GM21526 (cell line): ENCODE measurements at regions not wholly inside any gene's neighbourhood (a gene's known extent, or its start where the extent isn't known, plus 50 kb on each side); places are given as distances from the start of the nearest gene placed in this dataset.
"Not testable (repeated sequence)": the region's sequence is repeated elsewhere in the genome, so short reads cannot be mapped to it uniquely, and the experiment has no call there.

Source experiments
- ATAC-seq: cut with Tn5 transposase; IDR thresholded peaks from one replicate; pipeline ENCODE4 v1.9.1; 2021; ENCODE audit warnings: moderate library complexity; ENCODE audit not compliant: unreplicated experiment, low FRiP score

DNA sequence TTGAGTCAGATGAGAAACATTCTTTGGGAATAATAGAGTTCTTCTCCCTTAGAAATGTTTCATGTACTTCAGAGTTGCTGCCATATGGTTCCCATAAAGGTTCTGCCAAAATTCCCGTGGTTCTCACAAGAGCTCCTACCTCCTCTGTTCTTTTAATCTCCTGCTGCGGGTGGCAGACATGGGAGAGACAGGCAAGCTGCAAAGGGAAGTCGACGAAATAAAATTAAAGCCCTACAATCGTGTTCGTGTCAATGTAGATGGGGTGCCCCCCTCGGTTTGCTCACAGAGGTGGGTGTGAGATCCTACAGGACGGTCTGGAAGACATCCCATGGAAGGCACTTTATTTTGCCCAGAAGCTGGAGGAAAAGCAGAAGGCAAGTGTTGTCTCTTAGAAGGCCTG, 276.0 kb downstream of the RWDD3 start:
- ATAC-seq, result no peak

DNA sequence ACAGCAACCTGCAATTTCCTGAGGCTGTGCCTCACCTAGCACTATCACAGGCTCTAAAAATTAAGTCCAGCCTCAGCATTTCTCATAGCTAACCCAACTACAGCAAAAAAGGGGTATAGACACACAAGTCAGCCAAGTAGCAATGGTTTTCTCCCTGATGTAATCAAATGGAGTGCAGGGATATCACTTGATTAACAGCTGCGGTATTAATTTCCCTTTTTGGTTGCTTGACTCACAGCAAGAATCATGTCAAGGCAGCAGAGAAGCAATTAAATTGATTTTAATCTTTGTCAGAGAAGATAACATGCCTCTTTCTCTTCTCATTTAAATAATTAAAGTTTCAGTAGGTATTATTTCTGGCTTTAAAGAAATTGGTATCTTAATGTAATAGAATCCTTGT, 278.9 kb downstream of the RWDD3 start:
- ATAC-seq, result no peak

DNA sequence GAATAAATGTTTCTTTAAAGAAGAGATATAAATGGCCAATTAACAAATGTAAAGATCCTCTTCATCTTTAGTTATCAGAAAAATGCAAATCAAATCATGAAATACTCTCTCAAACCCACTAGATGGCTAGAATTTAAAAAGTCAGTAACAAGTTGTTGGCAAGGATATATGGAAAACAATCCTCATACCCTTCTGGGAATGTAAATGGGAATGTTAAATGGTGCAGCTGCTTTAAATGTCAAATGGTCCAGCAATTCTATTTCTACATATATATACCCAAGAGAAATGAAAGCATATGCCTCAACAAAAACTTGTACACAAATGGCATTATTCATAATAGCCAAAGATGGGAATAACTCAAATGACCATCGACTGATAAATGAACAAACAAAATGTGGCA, 283.5 kb downstream of the RWDD3 start:
- no peak for ATAC-seq

DNA sequence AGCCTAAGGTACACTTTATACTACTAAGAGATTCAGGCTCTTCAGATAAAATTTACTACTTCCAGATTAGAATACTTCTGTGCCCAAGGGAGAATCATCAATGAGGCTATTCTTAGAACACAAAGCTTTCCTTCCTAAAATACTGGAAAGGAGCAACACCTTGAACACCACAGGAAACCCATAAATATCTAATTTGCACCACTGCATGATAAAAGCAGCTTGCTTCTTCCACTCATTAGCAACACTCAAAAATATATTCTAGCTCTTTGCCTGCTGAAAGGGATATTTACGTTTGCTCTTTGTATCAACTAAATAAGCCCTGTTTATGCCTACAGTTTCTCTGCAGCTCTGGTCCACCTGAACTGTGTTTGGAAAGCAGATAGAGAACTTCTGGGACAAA, 284.3 kb downstream of the RWDD3 start:
- no peak for ATAC-seq

DNA sequence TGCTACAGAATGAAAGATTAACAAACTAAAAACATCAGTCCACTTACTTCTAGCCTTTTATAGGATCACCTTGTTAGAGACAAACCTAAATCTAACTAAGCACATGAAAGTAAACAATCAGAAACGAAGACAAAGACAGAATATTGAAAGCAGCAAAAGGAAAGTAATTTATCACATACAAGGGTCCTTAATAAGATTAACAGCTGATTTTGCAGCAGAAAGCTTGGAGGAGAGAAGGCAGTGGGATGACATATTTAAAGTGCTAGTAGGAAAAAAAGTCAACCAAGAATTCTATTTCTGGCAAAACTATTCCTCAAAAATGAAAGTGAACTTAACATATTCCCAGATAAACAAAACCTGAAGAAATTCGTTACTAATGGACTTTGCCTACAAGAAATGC, 286.4 kb downstream of the RWDD3 start:
- no peak for ATAC-seq

DNA sequence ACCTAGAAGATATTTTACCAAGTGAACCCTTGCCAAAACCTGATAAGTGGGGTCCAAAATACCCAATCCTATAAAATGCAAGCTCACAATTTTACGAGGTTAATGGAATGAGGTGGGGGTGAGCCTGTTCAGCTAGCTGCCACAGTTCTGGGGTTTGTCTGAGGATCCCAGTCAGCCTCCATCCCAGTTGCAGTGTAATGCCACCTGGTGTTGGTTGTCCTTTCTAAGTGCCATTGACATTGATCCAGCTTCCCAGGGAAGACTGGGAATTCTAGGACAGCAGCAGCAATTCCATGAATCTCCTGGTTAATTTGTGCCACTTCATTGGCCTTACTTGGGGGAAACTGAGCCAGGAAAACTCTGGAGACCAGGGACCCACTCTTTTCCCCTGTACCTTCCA, 298.3 kb downstream of the RWDD3 start:
- no peak for ATAC-seq

DNA sequence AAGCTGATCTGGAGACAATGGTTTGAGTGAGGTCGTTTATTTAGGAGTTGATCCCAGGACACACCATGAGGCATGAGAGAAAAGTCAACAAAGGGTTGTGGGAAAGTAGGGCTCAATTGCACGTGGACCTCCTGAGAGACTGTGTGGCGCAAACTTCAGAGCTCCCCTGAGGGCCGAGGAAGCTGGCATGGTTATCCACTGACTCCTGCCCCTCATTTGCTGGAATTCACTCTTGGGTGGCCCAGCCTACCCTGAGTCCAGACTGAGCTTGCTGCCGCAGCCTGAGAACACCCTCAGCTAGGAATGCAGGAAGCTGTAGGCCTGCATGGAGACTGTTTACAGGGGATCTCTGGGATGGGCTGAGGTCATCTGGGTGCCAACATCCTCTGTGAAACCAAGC, 301.0 kb downstream of the RWDD3 start:
- ATAC-seq, result no peak

DNA sequence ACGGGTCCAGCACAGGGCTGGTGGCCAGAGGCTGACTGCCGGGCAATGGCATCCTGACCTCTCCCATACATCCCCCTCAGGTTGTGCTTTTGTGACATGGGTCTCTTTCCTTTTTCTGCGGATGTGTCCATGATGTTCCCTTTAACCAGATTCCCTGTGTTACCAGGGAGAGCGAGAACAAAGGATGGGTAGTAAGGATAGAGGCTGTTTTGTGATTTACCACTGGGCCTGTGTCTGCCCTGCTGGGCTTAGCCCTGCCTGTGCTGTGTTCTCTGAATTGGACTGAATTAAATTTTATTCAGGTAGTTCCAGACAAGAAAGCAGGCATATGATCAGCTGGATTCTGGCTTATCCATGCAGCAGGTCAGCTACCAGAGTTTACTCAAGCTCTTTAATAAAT, 301.6 kb downstream of the RWDD3 start:
- no peak for ATAC-seq

DNA sequence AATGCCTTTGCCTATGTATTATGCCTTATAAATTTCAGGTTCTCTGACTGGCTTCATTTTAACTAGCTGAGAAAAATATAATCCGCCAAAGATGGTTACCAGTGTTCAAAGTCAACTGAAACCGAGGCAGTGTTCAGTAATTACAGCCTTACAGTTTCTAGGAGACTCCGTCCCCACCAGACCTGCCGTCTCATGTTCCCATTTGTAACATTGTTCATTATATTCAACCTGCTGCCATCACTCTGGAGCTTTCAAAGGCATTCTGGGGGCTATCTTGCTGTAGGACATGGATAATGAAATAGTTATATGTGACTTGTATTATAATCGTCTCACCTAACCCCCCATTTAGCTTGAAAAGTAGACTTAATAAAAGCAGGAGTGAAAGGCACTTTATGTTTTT, 302.5 kb downstream of the RWDD3 start:
- ATAC-seq, result no peak

DNA sequence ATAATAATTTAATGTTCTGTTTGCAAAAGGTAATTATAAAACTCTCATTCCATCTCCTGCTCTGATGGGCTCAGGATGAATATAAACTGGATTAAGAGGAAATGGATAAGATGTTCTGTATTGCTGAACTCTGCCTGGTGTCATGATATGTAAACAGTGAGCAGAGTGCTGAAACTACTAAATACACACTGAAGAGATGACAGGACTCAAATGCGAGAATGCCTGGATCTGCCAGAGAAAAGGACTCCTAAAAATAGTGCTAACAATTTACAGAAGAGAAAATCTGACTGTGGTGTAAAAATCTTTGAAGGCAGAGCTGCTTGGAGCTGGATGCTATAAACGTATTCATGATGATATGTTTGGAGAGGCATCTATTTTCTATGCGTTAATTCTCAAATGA, 303.2 kb downstream of the RWDD3 start:
- no peak for ATAC-seq

DNA sequence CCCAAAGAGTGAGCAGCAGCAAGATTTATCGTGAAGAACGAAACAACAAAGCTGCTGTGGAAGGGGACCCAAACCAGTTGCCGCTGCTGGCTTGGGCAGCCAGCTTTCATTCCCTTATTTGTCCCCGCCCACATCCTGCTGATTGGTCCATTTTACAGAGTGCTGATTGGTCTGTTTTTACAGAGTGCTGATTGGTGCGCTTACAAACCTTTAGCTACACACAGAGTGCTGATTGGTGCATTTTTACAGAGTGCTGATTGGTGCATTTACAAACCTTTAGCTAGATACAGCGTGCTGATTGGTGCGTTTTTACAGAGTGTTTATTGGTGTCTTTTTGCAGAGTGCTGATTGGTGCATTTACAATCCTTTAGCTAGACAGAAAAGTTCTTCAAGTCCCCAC, 304.2 kb downstream of the RWDD3 start:
- ATAC-seq, result not testable (repeated sequence)

DNA sequence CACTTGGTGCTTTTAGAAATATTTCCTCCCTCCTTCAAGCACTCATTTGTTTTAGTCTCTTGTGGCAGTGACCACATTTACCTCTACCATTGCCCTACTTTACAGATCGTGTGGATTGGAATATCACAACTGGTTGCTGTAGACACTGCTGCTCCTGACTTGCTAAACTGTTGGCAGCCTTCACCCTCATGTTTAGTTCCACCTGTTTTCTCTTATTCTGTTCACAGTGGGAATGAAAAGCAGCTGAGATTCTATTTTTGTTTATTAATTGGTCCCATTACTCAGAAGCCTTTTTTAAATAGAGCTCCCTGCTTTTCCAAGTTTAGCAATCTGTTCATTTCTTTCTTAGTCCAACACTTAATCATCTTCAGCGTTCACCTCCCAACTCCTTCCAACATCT, 308.9 kb downstream of the RWDD3 start:
- no peak for ATAC-seq

DNA sequence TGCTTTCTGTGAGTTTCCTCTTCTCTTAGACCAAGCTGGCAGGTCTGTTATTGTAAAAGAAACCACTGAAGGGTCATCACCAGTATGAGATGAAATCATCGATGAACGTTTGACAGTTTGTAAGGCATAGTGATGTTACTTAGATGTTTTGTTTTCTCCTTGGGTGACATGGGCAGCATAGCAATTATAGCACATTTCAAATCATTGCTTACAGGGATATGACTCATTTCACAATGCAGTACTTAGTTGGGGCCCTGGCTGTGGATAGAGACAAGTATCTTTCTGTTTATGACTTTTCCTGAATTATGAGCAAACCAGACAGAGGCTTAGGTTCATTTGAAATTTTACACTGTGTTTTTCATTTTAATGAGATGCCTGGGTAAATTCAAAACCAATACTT, 313.0 kb downstream of the RWDD3 start:
- ATAC-seq, result no peak

DNA sequence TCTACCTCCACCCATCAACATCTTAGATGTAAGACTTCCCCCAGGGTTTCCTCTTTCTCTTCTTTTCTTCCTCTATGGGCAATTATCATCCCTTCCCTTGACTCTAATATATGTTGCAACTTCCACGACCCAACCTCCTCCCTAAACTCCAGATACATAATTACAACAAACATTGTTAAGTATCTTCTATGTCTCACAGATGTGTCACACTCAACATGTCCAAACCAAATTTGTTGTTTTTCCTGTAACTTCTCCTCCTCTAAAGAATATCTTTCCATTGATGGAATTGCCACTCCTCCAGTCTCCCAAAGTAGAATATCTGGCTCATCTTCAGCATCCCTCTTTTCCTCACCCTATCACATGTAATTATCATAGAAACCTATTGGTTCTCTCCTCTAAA, 314.2 kb downstream of the RWDD3 start:
- ATAC-seq, result no peak

DNA sequence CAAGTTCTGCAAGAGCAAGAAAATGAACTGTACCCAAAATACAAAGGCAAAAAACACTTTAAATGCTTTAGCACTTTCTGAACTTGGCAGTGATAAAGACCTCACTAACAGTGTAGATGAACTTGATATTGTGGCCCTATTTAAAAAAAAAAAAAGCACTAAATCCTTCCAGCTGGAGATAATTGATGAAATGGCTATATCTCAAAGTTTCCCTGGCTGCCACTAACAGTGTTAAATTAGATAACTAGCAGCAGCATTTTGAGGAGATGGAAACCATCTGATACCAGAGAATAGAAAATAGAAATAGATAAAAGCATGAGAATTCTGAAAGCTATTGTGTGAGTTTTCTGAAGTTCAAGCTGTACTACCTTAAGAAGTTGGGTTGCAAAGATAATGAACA, 317.2 kb downstream of the RWDD3 start:
- ATAC-seq, result no peak

DNA sequence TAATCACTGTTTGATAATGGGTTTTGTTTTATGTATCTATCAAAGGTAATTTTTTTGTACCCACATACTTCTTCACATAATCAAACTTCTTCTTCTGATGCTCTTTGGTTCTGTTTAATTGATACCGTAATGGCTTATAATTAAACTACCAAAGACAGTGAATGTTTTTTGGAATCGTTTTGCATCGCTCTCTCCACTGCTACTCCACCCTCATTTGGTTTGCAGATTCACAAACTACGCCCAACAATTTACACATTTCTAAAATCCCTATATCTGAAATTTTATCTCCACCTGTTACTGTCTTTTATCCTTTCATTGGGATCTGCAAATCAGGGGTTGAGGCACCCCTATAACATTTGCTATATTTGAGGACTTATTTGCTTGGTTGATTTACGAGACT, 319.6 kb downstream of the RWDD3 start:
- no peak for ATAC-seq

DNA sequence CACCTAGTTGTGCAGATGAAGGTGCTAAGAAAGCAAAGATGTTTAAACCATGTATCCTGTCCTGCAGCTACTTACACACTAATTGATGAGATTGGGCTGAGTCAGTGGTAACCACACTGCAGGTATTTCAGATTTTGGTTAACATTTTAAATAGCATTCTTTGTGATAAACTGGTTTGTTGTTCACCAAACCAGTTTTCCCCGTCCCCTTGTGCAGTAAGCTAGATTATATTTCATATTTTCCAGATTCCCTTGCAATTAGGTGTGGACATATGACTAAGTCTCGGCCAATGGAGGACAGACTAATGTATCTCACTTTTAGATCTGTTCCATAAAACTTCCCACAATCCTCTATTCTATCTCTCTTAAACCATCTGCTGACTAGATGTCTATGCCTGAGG, 320.4 kb downstream of the RWDD3 start:
- no peak for ATAC-seq

DNA sequence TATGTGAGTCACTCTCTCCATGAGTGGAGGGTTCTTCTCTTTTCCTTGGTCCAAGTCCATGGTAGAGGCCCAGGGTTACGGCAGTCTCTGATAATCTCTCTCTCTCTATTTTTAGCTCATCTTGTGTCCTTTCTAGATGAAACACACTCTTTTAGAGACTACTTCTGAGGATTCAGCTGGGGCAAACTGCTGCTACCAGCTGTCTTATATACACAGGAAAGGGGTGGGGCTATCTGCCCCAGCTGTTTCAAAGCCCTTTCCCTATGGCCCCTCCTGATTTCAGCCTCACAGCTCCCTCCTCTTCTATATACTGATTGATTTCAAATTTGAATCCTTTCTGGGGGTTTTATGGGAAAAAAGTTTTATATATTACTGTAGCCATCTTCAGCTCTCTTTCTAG, 324.8 kb downstream of the RWDD3 start:
- no peak for ATAC-seq

DNA sequence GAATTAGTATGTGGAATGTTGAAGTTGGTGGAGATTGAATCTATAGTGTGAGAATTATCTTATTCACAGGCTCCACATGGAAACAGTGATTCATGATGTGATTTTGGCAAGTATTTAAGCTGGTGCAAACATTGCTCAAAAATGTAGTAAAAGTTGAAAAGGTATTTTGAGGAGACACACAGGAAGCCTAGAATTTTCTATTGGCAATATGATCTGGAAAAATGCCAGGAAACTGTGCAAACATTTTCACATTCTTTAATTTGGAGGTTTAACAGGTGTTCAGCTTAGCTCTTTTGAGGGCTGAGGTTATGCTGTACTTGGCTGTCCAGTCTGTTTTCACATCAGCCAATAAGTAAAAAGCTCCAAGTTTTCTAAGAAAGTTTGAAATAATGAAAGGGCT, 327.3 kb downstream of the RWDD3 start:
- ATAC-seq, result no peak

DNA sequence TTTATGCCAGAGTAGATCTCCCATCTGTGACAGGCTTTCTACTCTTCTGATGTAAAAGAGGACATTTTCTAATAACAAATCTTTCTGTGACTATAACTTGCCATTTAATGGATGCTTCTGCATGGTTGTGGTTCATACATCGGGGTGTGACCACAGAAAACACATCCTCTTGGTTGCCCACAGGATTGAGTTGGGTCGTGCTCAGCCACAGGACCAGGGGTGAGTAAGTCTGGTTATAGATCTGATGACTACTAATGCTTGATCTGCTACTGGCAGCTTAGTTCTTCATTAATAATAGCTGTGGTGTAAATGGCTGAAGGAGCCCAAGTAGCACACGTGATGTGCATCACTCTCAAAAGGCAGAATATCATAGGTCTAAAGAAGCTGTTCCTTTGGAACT, 328.2 kb downstream of the RWDD3 start:
- no peak for ATAC-seq

DNA sequence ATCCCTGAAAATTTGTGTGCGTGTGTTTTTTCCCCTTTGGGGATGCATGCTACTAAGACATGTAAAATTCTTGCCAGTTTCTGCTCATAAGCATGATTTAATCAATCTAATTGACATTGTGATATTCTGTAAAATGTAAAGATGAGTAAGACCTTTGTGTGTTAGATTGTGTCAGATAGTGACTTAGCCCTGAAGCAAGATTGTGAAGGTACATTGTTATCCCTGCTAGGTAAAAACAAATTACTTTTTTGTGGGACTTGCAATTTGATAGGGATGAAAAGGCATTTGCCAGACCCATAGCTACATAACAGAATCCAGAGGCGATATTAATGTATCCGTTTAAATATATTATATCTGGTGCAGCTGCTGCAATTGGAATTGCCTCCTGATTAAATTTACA, 338.0 kb downstream of the RWDD3 start:
- no peak for ATAC-seq

DNA sequence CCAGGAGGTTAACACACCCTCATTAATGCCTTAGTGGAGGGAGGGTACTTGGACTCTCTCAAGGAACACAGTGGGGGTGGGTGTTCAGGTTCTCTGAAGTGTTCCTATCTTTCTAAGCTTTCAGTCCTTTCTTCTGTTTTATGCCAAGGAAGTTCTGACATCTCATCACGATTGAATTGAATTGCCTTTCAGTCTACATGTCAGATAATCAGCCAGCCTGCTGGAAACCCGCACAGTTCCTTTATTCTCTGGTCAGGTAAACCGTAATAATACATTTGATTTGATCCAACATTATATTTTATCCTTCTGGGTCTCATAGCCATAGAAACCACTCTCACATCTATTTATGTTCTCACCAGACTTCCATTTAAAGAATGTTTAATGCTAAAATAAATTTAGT, 339.0 kb downstream of the RWDD3 start:
- no peak for ATAC-seq

DNA sequence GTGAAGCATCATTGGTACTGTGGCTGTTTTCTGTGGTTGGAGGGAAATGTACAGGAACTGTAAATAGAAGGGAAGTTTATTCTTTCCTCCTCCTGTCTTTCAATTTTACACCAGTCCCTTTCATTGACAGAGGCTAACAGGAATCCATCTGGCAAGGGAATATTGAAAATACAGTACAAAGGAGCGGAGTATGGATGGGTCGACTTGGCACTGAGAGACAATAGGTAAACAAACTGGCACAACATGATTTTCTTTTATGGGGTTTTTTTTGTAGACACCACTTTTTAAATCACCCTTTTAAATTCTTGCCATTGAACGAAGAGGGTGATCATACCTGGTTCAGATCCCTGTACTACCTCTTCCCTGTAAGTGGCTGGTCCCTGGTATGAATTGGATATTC, 341.3 kb downstream of the RWDD3 start:
- ATAC-seq, result no peak

DNA sequence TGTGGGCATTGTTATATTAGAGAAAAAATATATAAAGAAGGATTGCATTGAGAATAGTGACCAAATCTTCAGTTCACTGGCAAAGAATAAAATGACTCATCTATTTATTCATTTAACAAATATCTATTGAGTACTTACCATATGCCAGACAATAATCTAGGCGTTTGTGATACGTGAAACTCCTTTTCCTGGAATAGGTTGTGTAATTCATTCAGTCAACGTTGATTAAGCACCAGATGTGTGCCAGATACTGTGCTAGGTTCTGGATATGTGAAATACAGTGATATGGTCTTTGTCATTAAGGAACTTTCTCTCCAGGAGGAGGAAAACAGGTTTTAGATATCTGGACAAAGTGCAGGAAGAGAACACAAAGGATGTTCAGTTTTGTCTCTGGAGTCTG, 344.5 kb downstream of the RWDD3 start:
- ATAC-seq, result no peak
